ENCODE measurements at regions not wholly inside any gene's neighbourhood (a gene's known extent, or its start where the extent isn't known, plus 50 kb on each side); places are given as distances from the start of the nearest gene placed in this dataset.

DNA sequence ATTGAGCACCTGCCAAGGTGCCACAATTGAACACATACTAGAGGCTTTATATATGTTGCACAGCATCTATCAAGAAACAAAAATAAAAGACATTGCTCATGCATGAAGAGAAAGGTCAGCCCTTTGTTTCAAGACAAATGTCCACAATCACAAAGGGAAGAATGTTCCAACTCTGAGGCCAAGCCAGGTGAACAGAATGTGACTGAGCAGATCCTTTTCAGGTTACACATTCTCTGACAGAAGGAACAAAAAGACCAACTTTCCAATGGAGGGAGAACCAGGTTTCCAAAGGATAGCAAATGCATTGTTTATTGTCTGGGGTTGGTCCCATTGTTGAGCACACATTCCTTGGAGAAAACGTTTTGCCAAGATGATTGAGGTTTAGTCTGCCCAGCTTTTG is 50.2 kb upstream of the FAM174B start:
- no peak for DNase-seq (ENCODE audit: low spot score)
- TF ChIP-seq, protein P1, sequence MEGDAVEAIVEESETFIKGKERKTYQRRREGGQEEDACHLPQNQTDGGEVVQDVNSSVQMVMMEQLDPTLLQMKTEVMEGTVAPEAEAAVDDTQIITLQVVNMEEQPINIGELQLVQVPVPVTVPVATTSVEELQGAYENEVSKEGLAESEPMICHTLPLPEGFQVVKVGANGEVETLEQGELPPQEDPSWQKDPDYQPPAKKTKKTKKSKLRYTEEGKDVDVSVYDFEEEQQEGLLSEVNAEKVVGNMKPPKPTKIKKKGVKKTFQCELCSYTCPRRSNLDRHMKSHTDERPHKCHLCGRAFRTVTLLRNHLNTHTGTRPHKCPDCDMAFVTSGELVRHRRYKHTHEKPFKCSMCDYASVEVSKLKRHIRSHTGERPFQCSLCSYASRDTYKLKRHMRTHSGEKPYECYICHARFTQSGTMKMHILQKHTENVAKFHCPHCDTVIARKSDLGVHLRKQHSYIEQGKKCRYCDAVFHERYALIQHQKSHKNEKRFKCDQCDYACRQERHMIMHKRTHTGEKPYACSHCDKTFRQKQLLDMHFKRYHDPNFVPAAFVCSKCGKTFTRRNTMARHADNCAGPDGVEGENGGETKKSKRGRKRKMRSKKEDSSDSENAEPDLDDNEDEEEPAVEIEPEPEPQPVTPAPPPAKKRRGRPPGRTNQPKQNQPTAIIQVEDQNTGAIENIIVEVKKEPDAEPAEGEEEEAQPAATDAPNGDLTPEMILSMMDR (IDR thresholded peaks at IDR 0.05; ENCODE audit: extremely low read depth, missing control alignments): no peak

DNA sequence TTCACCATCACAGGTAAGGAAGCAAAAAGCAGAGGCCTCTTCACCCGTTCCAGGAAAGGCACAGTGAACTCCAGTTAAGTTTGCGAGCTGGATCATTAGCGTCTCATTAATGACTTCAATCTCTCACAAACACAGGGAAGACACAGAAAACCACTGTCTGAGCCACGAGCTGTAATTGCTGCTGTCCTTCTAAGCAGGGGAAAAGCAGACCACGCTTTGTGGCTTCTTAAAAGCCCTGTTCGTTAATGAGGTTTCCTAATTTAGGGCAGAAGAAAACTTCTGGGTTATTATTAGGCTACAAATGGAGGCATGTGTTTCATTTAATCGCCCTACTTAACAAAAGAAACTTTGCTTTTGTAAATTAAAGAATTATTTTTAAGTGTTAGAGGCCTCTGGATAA is 50.6 kb upstream of the FAM174B start:
- TF ChIP-seq, protein P1 (IDR thresholded peaks at IDR 0.05; ENCODE audit: extremely low read depth, missing control alignments): no peak

DNA sequence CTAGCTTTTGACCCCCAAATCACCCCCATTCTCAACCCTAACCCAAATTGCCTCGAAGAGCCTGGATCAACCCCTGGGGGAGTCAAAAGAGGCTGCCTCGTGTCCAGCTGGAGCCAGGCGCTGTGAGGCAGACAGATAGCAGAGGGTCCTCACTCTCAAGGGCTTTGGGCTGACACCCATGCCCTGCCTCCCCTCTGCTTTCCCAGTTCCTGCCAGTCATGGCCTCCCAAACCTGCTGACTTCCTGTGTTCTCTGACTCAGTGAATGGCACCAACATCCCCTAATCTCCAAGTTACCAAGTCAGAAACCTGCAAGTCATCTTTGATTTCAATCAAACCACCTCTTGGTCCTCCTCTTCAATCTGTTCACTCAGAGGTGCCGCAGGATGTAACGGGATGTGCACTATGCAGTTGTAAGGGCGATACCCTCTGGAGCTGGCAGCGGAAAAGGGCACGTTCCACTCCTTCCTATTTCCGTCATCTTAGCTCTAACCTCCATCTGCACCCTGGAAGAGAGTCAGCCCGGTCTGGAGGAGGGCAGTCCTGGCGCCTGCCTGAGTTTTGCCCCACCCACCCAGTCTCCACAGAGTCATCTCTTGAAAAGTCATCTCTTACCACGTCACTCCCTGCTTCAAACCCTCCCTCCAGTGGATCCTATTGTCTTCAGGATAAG is 52.4 kb upstream of the FAM174B start:
- TF ChIP-seq, protein P1 (IDR thresholded peaks at IDR 0.05; ENCODE audit: extremely low read depth, missing control alignments): no peak

More for the DNA sequence above, 50.6 kb upstream of the FAM174B start:
- no peak for DNase-seq (ENCODE audit: low spot score)

DNA sequence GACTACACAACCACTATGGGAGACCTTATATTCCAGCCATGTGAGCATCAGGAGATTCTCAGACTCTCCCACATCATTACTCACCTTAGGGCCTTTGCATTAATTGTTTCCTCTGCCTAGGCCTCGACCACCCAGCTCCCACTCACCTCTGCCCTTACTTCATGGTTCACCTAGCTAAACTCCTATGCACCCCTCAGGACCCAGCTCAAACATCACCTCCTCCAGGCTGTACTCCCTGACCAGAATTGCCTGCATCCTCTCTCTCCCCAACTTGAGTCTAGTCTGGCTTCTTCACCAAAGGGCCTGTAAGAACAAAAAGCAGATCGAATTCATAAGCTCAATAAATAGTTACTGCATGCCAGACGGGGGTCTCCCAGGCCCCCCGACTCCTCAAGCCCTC is 53.1 kb upstream of the FAM174B start:
- TF ChIP-seq, protein P1 (IDR thresholded peaks at IDR 0.05; ENCODE audit: extremely low read depth, missing control alignments): no peak
- no peak for DNase-seq (ENCODE audit: low spot score)

More for the DNA sequence above, 52.4 kb upstream of the FAM174B start:
- DNase-seq (ENCODE audit: low spot score): no peak

DNA sequence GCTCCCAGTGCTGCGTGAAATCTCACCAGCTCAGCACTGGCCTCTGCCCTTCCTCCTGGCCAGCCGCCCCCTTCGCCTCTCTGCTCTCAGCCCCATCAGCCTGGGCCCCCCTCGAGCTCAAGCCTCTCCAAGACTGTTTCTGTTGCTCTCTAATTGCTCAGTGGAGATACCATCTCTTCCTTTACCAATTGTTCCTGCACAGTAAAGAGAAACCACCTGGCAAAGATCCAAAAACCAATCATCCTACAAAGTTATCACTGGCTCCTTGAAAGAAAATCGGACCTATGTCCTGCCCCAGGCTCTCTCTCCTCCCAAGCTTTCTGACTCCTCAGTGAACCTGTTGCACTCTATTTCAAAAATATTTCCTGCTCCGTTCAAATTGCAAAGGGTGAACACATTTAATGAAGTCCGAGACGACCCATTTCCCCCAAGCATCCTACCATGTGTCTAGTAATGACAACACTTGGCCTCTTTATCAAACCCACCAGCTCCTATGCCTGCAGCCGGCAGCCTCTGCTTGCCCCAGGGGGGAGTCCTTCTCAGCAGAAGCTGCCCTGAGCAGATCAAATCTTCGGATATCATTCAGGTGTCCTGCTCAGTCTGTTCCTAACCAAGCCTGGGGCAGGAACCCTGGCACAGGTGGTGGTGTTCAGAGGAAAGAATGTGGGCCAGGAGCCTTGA is 53.7 kb upstream of the FAM174B start:
- no peak for DNase-seq (ENCODE audit: low spot score)
- TF ChIP-seq, protein P1 (IDR thresholded peaks at IDR 0.05; ENCODE audit: extremely low read depth, missing control alignments): no peak

DNA sequence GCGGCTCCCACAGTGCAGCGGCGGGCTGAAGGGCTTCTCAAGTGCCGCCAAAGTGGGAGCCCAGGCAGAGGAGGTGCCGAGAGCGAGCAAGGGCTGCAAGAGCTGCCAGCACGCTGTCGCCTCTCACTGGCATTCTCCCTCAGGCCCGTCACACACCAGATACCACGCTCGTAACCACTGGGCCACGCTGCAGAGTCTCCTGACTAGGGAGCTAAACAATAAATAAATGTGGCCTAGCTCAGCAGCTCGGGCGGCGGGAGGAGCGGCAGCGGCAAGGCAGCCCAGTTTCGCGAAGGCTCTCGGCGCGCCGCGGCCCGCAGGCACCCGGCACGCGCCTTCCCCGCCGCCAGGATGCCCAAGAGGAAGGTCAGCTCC is 55.9 kb upstream of the FAM174B start:
- no peak for DNase-seq (ENCODE audit: low spot score)
- TF ChIP-seq, protein P1 (IDR thresholded peaks at IDR 0.05; ENCODE audit: extremely low read depth, missing control alignments): no peak

DNA sequence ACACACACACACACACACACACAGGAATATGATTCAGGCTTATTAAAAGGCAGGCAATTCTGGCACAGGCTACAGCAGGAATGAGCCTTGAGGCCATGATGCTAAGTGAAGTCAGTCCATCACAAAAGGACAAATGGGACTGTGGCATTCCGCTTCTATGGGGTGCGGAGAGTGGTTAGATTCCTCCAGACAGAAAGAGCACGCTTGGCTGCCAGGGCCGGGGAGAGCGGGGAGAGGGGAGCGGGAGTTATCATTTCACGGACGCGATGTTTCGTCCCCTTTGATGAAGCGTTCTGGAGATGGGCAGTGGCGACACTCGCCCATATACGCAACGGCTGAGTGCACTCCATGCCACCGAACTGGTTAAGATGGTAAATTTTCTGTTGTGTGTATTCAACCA is 58.5 kb upstream of the FAM174B start:
- TF ChIP-seq, protein P1 (IDR thresholded peaks at IDR 0.05; ENCODE audit: extremely low read depth, missing control alignments): no peak
- DNase-seq (ENCODE audit: low spot score): no peak

Measured in GM20000 (cell line).